Neural progenitor cell (in vitro differentiated cells): ENCODE measurements at regions not wholly inside any gene's neighbourhood (a gene's known extent, or its start where the extent isn't known, plus 50 kb on each side); places are given as distances from the start of the nearest gene placed in this dataset.

Experiments
- CTCF ChIP-seq: fragments of 200-600 bp; sonication (generic); IDR thresholded peaks from 2 replicates; pipeline ENCODE4 v1.5.1; 2017; ENCODE audit warnings: antibody characterized with exemption, mild to moderate bottlenecking
- EZH2 ChIP-seq: fragments of 200-600 bp; sonication (generic); IDR thresholded peaks from 2 replicates; pipeline ENCODE4 v1.6.1; 2017; ENCODE audit warnings: antibody characterized with exemption, mild to moderate bottlenecking, moderate library complexity

- TF ChIP-seq CTCF, result no peak
- TF ChIP-seq EZH2, result no peak
Measured at GRCh38 chr2:160976797-160977196, 183.4 kb upstream of the TANK start.
